Sigmoid colon (tissue), 3 donors: ENCODE measurements at regions not wholly inside any gene's neighbourhood (a gene's known extent, or its start where the extent isn't known, plus 50 kb on each side); places are given as distances from the start of the nearest gene placed in this dataset.

ENCODE experiments used
- POLR2A ChIP-seq, 2 donors: fragments of 450-650 bp; IDR thresholded peaks; one replicate each; pipeline ENCODE4 v1.6.1; 2016; ENCODE audit warnings: antibody characterized with exemption in 2 of 2, mild to moderate bottlenecking in 2 of 2, moderate library complexity in 2 of 2
- TF ChIP-seq, protein P1 (sequence below), 4 experiments: fragments of 450-650 bp in 3 of 4; fragments of 200-600 bp in 1 of 4; IDR thresholded peaks; one replicate each; pipeline ENCODE4 v1.5.1; 2016 to 2019; ENCODE audit warnings: antibody characterized with exemption in 4 of 4, mild to moderate bottlenecking in 3 of 4, moderate library complexity in 2 of 4

DNA sequence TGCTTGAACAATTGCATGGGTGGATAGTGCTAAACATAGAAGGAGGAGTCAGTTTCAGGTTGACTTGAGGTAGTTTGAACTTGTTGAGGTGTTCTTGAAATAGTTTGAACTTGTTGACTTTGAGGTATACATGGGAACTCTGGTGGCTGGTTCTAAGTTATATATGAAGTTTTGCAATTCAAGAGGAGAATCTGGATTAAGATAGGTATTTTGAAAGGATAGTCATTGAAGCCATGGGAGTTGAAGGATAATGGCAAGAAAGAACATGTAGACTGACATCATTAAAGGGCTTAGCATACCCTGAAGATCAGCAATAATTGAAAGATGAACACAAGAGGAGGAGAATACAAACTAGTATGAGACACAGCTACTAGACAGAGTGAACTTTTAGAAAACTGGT, 181.9 kb upstream of the MRPS30 start:
- TF ChIP-seq, protein P1, sequence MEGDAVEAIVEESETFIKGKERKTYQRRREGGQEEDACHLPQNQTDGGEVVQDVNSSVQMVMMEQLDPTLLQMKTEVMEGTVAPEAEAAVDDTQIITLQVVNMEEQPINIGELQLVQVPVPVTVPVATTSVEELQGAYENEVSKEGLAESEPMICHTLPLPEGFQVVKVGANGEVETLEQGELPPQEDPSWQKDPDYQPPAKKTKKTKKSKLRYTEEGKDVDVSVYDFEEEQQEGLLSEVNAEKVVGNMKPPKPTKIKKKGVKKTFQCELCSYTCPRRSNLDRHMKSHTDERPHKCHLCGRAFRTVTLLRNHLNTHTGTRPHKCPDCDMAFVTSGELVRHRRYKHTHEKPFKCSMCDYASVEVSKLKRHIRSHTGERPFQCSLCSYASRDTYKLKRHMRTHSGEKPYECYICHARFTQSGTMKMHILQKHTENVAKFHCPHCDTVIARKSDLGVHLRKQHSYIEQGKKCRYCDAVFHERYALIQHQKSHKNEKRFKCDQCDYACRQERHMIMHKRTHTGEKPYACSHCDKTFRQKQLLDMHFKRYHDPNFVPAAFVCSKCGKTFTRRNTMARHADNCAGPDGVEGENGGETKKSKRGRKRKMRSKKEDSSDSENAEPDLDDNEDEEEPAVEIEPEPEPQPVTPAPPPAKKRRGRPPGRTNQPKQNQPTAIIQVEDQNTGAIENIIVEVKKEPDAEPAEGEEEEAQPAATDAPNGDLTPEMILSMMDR (IDR thresholded peaks at IDR 0.05): no peak
- TF ChIP-seq POLR2A (IDR thresholded peaks at IDR 0.05): no peak
